CD4-positive, alpha-beta T cell treated with Interleukin-12 subunit alpha and Interleukin-12 subunit beta, for 1 hour (primary cell): ENCODE measurements at regions not wholly inside any gene's neighbourhood (a gene's known extent, or its start where the extent isn't known, plus 50 kb on each side); places are given as distances from the start of the nearest gene placed in this dataset.

Experiments
- DNase-seq: peaks from one replicate; pipeline ENCODE4 v3.0.0-alpha.2; 2020

- DNase-seq: no peak
These were observed 193.4 kb upstream of the BLID start for GRCh38 chr11:122309262-122309925.

GRCh38 chr11:122308226-122308625 is 192.2 kb upstream of the BLID start:
- DNase-seq: no peak

GRCh38 chr11:122307476-122308035 is 191.5 kb upstream of the BLID start:
- no peak for DNase-seq

GRCh38 chr11:122306831-122307391 is 190.9 kb upstream of the BLID start:
- no peak for DNase-seq

- no peak for DNase-seq
These were observed 189.7 kb upstream of the BLID start for GRCh38 chr11:122305426-122306320.

GRCh38 chr11:122304973-122305372 is 189.0 kb upstream of the BLID start:
- no peak for DNase-seq

GRCh38 chr11:122304306-122304705 is 188.3 kb upstream of the BLID start:
- DNase-seq: no peak

GRCh38 chr11:122294041-122294440 is 178.0 kb upstream of the BLID start:
- DNase-seq: no peak

- DNase-seq: no peak
These were observed 177.4 kb upstream of the BLID start for GRCh38 chr11:122293296-122294023.

GRCh38 chr11:122287401-122287800 is 171.4 kb upstream of the BLID start:
- DNase-seq: no peak

GRCh38 chr11:122285070-122285988 is 169.3 kb upstream of the BLID start:
- DNase-seq: no peak

GRCh38 chr11:122280870-122281269 is 164.9 kb upstream of the BLID start:
- DNase-seq: no peak

- no peak for DNase-seq
These were observed 163.2 kb upstream of the BLID start for GRCh38 chr11:122279194-122279593.

GRCh38 chr11:122277493-122277892 is 161.5 kb upstream of the BLID start:
- DNase-seq: no peak

- DNase-seq: no peak
These were observed 160.2 kb upstream of the BLID start for GRCh38 chr11:122276221-122276620.

- no peak for DNase-seq
These were observed 159.5 kb upstream of the BLID start for GRCh38 chr11:122275508-122275907.

- DNase-seq: no peak
These were observed 157.6 kb upstream of the BLID start for GRCh38 chr11:122273476-122274191.

GRCh38 chr11:122271745-122272144 is 155.7 kb upstream of the BLID start:
- DNase-seq: no peak

GRCh38 chr11:122271137-122271536 is 155.1 kb upstream of the BLID start:
- no peak for DNase-seq

- DNase-seq: no peak
These were observed 154.5 kb upstream of the BLID start for GRCh38 chr11:122270535-122270934.

GRCh38 chr11:122269824-122270223 is 153.8 kb upstream of the BLID start:
- DNase-seq: no peak
